Mucosa of rectum (tissue), 2 donors: ENCODE measurements at regions not wholly inside any gene's neighbourhood (a gene's known extent, or its start where the extent isn't known, plus 50 kb on each side); places are given as distances from the start of the nearest gene placed in this dataset.
"Not testable (repeated sequence)": the region's sequence is repeated elsewhere in the genome, so short reads cannot be mapped to it uniquely, and the experiment has no call there.

Experiments used
- H3K27ac ChIP-seq, 2 donors: one replicate each; pipeline ENCODE4 v1.7.0; 2013; ENCODE audit warnings: inconsistent platforms in 2 of 2, low read depth in 2 of 2, low read length in 2 of 2
- H3K27me3 ChIP-seq, 2 donors: one replicate each; pipeline ENCODE4 v1.7.0; 2013; ENCODE audit warnings: low read length in 2 of 2; ENCODE audit not compliant: control insufficient read depth in 2 of 2, insufficient read depth in 2 of 2
- H3K36me3 ChIP-seq, 2 donors: one replicate each; pipeline ENCODE4 v1.7.0; 2013; ENCODE audit warnings: low read length in 2 of 2; ENCODE audit not compliant: control insufficient read depth in 2 of 2, insufficient read depth in 2 of 2
- H3K4me1 ChIP-seq, 2 donors: one replicate each; pipeline ENCODE4 v1.7.0; 2013; ENCODE audit warnings: low read length in 2 of 2, mild to moderate bottlenecking in 1 of 2; ENCODE audit not compliant: control insufficient read depth in 2 of 2, insufficient read depth in 2 of 2
- H3K4me3 ChIP-seq, 2 donors: one replicate each; pipeline ENCODE4 v1.7.0; 2013; ENCODE audit warnings: low read length in 2 of 2
- H3K9ac ChIP-seq, 2 donors: one replicate each; pipeline ENCODE4 v1.7.0; 2013; ENCODE audit warnings: low read length in 2 of 2, low read depth in 1 of 2, mild to moderate bottlenecking in 1 of 2
- H3K9me3 ChIP-seq, 2 donors: one replicate each; pipeline ENCODE4 v1.7.0; 2013; ENCODE audit warnings: low read length in 2 of 2; ENCODE audit not compliant: control insufficient read depth in 2 of 2
- donor health status: healthy.
- donor health status: Normal muscosa, but diverticular disease.

DNA sequence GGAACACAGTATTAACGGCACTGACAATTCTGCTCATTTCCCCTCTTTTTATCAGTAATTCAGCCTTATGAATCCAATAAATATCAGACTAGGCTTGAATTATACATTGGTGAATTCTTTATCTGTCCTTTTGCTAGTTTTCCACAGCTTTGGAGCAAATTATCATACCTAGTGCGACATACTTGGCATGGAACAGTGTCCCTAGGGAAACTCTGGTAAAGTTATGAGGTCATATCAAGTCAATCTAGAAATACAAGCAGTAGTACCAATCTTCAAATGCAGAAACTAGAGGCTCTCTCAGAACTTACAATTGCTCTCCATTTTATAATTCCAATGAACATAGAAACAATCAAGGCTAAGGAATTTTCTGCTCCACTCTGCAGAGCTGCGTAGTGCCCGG, 449.3 kb upstream of the NPVF start:
- Histone ChIP-seq H3K4me3 (no peak overlapping the region), H3K27me3 (no peaks in the 10 kb centered on the region), H3K36me3 (no peaks in the 10 kb centered on the region), H3K9ac (no peak overlapping the region), H3K4me1 (no peaks in the 10 kb centered on the region), H3K27ac (no peak overlapping the region), H3K9me3 (no peaks in the 10 kb centered on the region)

DNA sequence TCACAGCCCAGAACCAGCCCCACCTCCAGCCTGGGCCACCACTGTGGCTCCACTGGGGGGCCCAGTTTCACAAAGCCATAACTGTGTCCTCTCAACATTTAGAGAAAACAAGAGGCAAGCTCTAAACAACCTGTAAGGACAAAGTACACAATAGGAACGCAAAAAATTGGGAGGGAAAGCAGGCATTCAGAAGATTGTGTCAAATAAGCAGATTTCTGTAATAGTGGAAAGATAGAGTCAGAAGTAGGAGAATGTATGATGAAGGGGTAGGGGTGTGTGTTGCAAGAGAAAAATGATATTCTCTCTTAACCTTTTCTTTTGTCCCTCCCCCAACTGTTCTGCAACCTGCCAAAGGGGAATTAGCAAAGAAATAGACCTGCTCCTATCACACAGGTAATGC, 449.9 kb upstream of the NPVF start:
- Histone ChIP-seq H3K4me1 (no peaks in the 10 kb centered on the region), H3K4me3 (no peak overlapping the region), H3K36me3 (no peaks in the 10 kb centered on the region), H3K9ac (no peak overlapping the region), H3K27me3 (no peaks in the 10 kb centered on the region), H3K9me3 (no peaks in the 10 kb centered on the region), H3K27ac (no peak overlapping the region)

DNA sequence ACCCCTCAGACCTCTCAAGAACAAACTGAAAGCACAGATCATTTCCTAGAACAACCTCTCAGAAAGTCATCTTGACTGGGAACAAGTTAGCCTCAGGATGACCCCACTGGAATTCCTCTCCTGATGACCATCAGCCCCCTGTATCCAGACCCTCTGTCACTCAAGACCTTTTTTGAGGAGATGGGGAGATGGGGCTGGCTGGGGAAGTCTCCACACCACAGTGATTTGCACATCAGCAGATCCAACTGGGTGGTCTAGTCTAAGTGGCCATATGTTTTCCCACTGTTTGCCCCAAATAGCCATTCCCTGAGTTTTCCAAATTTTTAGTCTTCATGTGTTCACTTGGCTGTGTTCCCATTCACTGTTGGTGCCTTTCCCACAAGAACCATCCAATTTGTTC, 452.4 kb upstream of the NPVF start:
- H3K27me3 ChIP-seq = no peaks in the 10 kb centered on the region
- H3K4me1 ChIP-seq = no peaks in the 10 kb centered on the region
- H3K27ac ChIP-seq = no peak overlapping the region
- H3K4me3 ChIP-seq = no peak overlapping the region
- H3K36me3 ChIP-seq = no peaks in the 10 kb centered on the region
- H3K9ac ChIP-seq = no peak overlapping the region
- H3K9me3 ChIP-seq = no peaks in the 10 kb centered on the region

DNA sequence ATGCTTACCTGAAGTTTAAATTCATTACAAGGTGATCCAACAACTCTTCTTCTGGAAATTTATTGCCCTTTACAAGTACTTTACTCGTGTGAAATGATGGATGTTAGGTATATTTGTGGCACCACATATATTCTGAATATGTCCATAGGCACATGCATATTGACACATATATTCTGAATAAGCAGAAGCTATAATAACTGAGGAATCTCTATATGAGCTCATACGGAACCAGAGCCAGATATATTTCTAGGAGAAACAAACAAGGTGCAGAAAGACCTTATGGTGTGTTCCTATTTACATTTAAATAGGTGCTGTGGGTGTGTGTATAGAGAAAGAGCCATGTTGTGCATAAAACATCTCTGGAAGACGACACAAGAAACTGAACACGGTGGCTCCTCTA, 456.1 kb upstream of the NPVF start:
- no peak overlapping the region for H3K9ac ChIP-seq
- no peaks in the 10 kb centered on the region for H3K9me3 ChIP-seq
- H3K36me3 ChIP-seq = no peaks in the 10 kb centered on the region
- no peaks in the 10 kb centered on the region for H3K27me3 ChIP-seq
- H3K4me1 ChIP-seq = no peaks in the 10 kb centered on the region
- no peak overlapping the region for H3K27ac ChIP-seq
- H3K4me3 ChIP-seq = no peak overlapping the region

DNA sequence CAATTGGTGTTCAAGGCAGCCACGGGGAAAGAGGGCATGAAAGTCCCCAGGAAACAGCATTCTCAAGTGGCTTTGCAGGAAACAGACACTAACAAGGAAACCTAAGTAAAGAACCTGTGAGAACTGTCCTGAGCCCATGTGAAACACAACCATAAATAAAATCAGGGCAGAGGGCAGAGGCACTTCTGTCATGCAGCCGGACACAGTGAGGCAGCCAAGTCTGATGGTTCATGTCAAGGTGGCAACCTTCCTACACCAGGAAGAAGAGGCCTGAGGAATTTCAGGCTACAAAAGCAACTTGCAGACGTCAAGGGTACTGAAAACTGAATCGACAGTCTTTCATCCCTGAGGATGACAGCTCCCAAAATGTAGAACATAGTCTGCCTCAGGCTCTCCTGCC, 458.2 kb upstream of the NPVF start:
- H3K4me3 ChIP-seq = no peak overlapping the region
- H3K4me1 ChIP-seq = no peaks in the 10 kb centered on the region
- no peak overlapping the region for H3K27ac ChIP-seq
- no peaks in the 10 kb centered on the region for H3K27me3 ChIP-seq
- H3K9me3 ChIP-seq = no peaks in the 10 kb centered on the region
- no peak overlapping the region for H3K9ac ChIP-seq
- no peaks in the 10 kb centered on the region for H3K36me3 ChIP-seq

DNA sequence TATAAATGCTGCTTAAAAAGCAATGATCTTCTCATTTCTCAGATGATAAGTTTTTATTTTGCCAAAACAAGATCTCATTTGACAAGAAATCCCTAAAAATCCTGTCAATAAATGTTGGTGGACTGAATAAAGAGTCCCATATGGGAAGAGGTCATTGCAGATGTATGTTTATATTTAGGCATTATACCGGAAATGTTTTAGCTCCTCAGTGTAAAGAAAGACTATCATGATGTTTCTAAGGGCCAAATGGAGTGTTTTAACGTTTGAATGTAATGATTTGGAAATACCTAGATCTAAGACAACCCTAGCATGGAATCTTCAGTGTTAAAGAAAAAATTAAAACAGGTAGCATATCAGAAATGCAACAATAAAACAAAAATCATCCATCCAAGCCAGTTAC, 457.8 kb upstream of the NFE2L3 start:
- H3K4me1 ChIP-seq = no peaks in the 10 kb centered on the region
- H3K9me3 ChIP-seq = no peaks in the 10 kb centered on the region
- H3K27me3 ChIP-seq = no peaks in the 10 kb centered on the region
- H3K27ac ChIP-seq = no peak overlapping the region
- H3K36me3 ChIP-seq = no peaks in the 10 kb centered on the region
- H3K9ac ChIP-seq = no peak overlapping the region
- H3K4me3 ChIP-seq = no peak overlapping the region

DNA sequence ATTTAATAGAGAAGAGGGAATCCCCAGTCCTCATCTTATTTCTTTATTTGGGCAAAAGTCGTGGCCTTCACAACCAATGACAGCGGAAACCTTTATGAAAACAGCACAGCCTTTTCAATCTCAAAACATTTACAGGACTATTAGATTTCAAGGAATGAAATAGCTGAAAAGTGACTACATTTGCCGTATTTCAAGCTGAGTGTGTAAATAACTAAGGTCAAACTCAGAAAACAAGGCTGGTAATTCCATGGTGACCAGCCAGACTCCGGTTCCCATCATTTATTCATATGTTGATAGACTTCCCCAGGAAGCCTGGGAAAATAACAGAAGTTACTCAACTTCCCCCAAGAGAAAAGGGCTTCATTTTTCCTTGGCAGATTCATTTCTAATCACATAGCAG, 457.3 kb upstream of the NFE2L3 start:
- no peaks in the 10 kb centered on the region for H3K27me3 ChIP-seq
- H3K36me3 ChIP-seq = no peaks in the 10 kb centered on the region
- no peak overlapping the region for H3K9ac ChIP-seq
- H3K27ac ChIP-seq = peak overlapping the region in 1 of 2 donors; percentile 26
- H3K4me3 ChIP-seq = no peak overlapping the region
- no peaks in the 10 kb centered on the region for H3K9me3 ChIP-seq
- H3K4me1 ChIP-seq = no peaks in the 10 kb centered on the region

DNA sequence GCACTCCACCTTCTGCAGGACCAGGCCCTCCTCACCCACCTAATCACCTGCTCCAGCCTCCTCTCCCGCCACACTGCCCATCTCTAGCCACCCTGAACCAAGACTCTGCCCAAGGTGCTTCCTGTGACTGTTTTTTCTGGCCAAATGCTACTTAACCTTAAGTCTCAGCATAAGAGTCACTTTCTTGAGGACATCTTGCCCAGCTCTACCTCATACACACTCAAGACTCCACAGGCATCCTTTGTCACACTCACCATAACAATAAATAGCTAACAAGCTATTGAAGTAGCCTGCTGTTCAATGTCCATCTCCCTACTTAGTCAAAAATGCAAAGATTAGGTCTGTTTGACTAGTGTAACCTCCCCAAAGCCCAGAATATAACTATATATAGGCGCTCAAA, 455.4 kb upstream of the NFE2L3 start:
- Histone ChIP-seq H3K4me1 (no peaks in the 10 kb centered on the region), H3K36me3 (no peaks in the 10 kb centered on the region), H3K27me3 (no peaks in the 10 kb centered on the region), H3K9me3 (no peaks in the 10 kb centered on the region), H3K27ac (no peak overlapping the region), H3K9ac (no peak overlapping the region), H3K4me3 (no peak overlapping the region)

DNA sequence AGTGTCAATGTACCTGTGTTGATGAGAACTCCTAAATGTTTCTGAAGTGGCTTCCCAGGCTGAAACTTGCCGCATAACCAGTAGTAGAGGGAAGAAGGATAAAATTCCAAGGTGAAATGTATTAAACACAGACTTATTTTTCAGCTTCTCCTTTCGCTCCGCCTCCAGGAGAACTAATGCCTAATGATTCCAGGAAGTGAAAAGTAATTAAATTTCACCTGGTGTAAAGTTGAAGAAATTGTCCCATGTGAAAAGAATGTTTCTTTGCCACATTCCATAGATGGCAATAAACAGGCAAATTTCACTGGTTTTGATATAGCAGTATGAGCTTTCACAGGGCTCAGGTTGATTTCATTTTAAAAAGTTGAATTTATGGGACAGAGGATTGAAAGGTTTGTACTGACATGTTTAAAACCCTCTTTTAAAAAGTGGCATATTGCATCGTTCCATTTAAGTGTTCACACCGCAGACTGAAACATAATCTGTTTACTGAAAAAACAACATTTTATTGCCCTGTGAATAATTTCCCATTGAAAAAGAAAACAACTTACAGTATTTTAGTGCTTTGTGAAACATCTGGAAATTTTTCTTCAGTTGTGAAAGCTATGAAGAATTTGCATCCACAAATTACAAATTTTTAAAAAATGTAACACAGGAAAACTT, 453.4 kb upstream of the NFE2L3 start:
- no peaks in the 10 kb centered on the region for H3K9me3 ChIP-seq
- H3K4me1 ChIP-seq = no peaks in the 10 kb centered on the region
- no peaks in the 10 kb centered on the region for H3K36me3 ChIP-seq
- H3K27ac ChIP-seq = no peak overlapping the region
- H3K27me3 ChIP-seq = no peaks in the 10 kb centered on the region
- no peak overlapping the region for H3K9ac ChIP-seq
- no peak overlapping the region for H3K4me3 ChIP-seq

DNA sequence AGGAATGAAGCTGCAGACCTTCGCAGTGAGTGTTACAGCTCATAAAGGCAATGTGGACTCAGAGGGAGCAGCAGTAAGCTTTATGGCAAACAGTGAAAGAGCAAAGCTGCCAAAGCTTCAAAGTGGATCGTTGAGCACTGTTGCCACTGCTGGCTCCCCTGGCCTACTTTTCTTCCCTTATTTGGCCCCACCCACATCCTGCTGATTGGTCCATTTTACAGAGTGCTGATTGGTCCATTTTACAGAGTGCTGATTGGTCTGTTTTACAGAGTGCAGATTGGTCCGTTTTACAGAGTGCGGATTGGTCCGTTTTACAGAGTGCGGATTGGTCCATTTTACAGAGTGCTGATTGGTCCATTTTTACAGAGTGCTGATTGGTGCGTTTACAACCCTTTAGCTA, 451.9 kb upstream of the NFE2L3 start:
- H3K4me1 ChIP-seq, H3K9ac ChIP-seq, H3K27ac ChIP-seq, H3K36me3 ChIP-seq, H3K9me3 ChIP-seq, H3K27me3 ChIP-seq, H3K4me3 ChIP-seq: not testable (repeated sequence)

DNA sequence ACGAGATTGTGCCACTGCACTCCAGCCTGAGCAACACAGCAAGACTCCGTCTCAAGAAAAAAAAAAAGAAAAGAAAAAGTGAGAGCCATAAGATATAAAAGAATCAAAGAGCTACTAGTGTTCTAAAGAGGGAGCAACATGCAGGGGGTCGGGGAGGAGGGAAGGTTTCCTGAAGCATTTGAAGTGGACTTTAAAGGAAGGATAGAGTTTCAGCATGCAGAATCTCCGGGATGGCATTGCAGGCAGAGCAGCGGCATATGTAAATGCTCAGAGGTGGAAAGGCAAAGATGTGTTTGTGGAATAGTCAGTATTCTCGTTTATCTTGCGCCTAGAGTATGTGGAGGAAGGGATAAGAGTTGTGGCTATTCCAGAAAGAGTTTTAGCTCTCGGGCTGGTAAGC, 447.6 kb upstream of the NFE2L3 start:
- Histone ChIP-seq H3K9me3 (no peaks in the 10 kb centered on the region), H3K36me3 (no peaks in the 10 kb centered on the region), H3K9ac (no peak overlapping the region), H3K27ac (no peak overlapping the region), H3K4me1 (no peaks in the 10 kb centered on the region), H3K4me3 (no peak overlapping the region), H3K27me3 (no peaks in the 10 kb centered on the region)
